Ovary (tissue), 7 donors: ENCODE measurements at regions not wholly inside any gene's neighbourhood (a gene's known extent, or its start where the extent isn't known, plus 50 kb on each side); places are given as distances from the start of the nearest gene placed in this dataset.
"Not testable (repeated sequence)": the region's sequence is repeated elsewhere in the genome, so short reads cannot be mapped to it uniquely, and the experiment has no call there.

ENCODE experiments used
- DNase-seq, 5 donors: peaks; one replicate each; pipeline ENCODE4 v3.0.0-alpha.2; 2019 to 2020
- H3K27ac ChIP-seq, 2 donors: fragments of 200-600 bp; one replicate each; pipeline versions ENCODE4 v1.5.1 to v1.8.0; 2019 to 2022
- H3K27me3 ChIP-seq: fragments of 200-600 bp; one replicate; pipeline ENCODE4 v1.8.0; 2022
- H3K36me3 ChIP-seq: fragments of 200-600 bp; sonication (generic); one replicate; pipeline ENCODE4 v1.5.1; 2019
- H3K4me1 ChIP-seq: one replicate; pipeline ENCODE4 v1.8.1; 2013; ENCODE audit warnings: mild to moderate bottlenecking, moderate library complexity; ENCODE audit not compliant: insufficient read depth
- H3K4me3 ChIP-seq: fragments of 200-600 bp; sonication (generic); one replicate; pipeline ENCODE4 v1.5.1; 2017
- H3K9me3 ChIP-seq, 2 donors: fragments of 200-600 bp in 1 of 2; sonication (generic) in 1 of 2; one replicate each; pipeline versions ENCODE4 v1.5.1 to v1.8.1; 2013 to 2019; ENCODE audit warnings: mild to moderate bottlenecking in 1 of 2, moderate library complexity in 1 of 2
- CTCF ChIP-seq, 3 donors: fragments of 450-650 bp in 2 of 3; fragments of 200-600 bp in 1 of 3; IDR thresholded peaks; one replicate each; pipeline versions ENCODE4 v1.5.1 to v1.8.0; 2016 to 2022; ENCODE audit warnings: antibody characterized with exemption in 3 of 3, mild to moderate bottlenecking in 1 of 3
- EP300 ChIP-seq: sonication (generic); formaldehyde crosslinking; IDR thresholded peaks from one replicate; pipeline ENCODE4 v1.6.1; 2017; ENCODE audit warnings: antibody characterized with exemption
- POLR2A ChIP-seq: fragments of 450-650 bp; IDR thresholded peaks from one replicate; pipeline ENCODE4 v1.6.1; 2017; ENCODE audit warnings: antibody characterized with exemption, mild to moderate bottlenecking, moderate library complexity
- WGBS, 3 donors: extraction: QIAGEN DNeasy Blood & Tissue Kit in 1 of 3; methylation state at CpG; one replicate each; pipeline versions ENCODE4 v1.1.5 to v1.1.7; 2013 to 2017; 5-methylcytosine and 5-hydroxymethylcytosine counted together
- intact Hi-C, 4 donors: fragments of 100-400 bp; cut with DNase I; formaldehyde crosslinking; loops; one replicate each; pipeline versions ENCODE4 v1.11.0 to v1.15.1; 2022 to 2023
- donor health status: DM: no; HTN: no; CAD: no; lungs with moderate emphysema.
- donor health status: DM: no; HTN: no; CAD: no.
- donor health status: Bipolar disorder and iron deficiency.
- donor health status: DM: no; HTN: no; CAD: no.
- donor health status: DM: yes; HTN: yes; CAD: no.

- H3K27me3 ChIP-seq = no peaks in the 10 kb centered on the region
- no peak for DNase-seq
- H3K4me3 ChIP-seq = no peak overlapping the region
- H3K36me3 ChIP-seq = no peaks in the 10 kb centered on the region
- H3K27ac ChIP-seq = no peak overlapping the region
- no peak for TF ChIP-seq CTCF (IDR thresholded peaks at IDR 0.05)
- TF ChIP-seq EP300 = no peak
- no peak for TF ChIP-seq POLR2A
- intact Hi-C loops = no loop called here
- H3K4me1 ChIP-seq = no peaks in the 10 kb centered on the region
- WGBS, 3 donors = 83 to 93% (median 86%) methylated on average over 10 of the region's 10 CpGs
- H3K9me3 ChIP-seq = no peaks in the 10 kb centered on the region
Observed at GRCh38 chr2:209307161-209308001, 116.5 kb upstream of the MAP2 start.

- no peak overlapping the region for H3K4me3 ChIP-seq
- no peaks in the 10 kb centered on the region for H3K36me3 ChIP-seq
- no peaks in the 10 kb centered on the region for H3K9me3 ChIP-seq
- no peaks in the 10 kb centered on the region for H3K27me3 ChIP-seq
- TF ChIP-seq CTCF (IDR thresholded peaks at IDR 0.05) (no peak), EP300 (no peak), POLR2A (no peak)
- no peaks in the 10 kb centered on the region for H3K4me1 ChIP-seq
- no peak overlapping the region for H3K27ac ChIP-seq
- intact Hi-C loops = no loop called here
- no peak for DNase-seq
Observed at GRCh38 chr2:209308415-209308814, 115.4 kb upstream of the MAP2 start.

- no peak overlapping the region for H3K4me3 ChIP-seq
- no peak for TF ChIP-seq EP300
- TF ChIP-seq CTCF (IDR thresholded peaks at IDR 0.05) = no peak
- no peak for TF ChIP-seq POLR2A
- intact Hi-C loops = no loop called here
- no peaks in the 10 kb centered on the region for H3K9me3 ChIP-seq
- no peak overlapping the region for H3K27ac ChIP-seq
- WGBS, 3 donors = 19 to 42% (median 23%) methylated on average over 2 of the region's 2 CpGs
- no peaks in the 10 kb centered on the region for H3K4me1 ChIP-seq
- H3K36me3 ChIP-seq = no peaks in the 10 kb centered on the region
- H3K27me3 ChIP-seq = no peaks in the 10 kb centered on the region
- DNase-seq = no peak
Observed at GRCh38 chr2:209311948-209312347, 111.9 kb upstream of the MAP2 start.

GRCh38 chr2:209312450-209312849 is 111.4 kb upstream of the MAP2 start:
- H3K9me3 ChIP-seq, H3K4me1 ChIP-seq, H3K27me3 ChIP-seq, H3K36me3 ChIP-seq, intact Hi-C loops, H3K4me3 ChIP-seq, H3K27ac ChIP-seq, DNase-seq: not testable (repeated sequence)
- WGBS, 3 donors = 90 to 95% (median 94%) methylated on average over 1 of the region's 1 CpG

- no peaks in the 10 kb centered on the region for H3K27me3 ChIP-seq
- no peaks in the 10 kb centered on the region for H3K9me3 ChIP-seq
- DNase-seq = no peak
- no peaks in the 10 kb centered on the region for H3K36me3 ChIP-seq
- intact Hi-C loops = no loop called here
- no peak overlapping the region for H3K27ac ChIP-seq
- TF ChIP-seq CTCF (IDR thresholded peaks at IDR 0.05) (no peak), EP300 (no peak), POLR2A (no peak)
- no peak overlapping the region for H3K4me3 ChIP-seq
- 93 to 98% (median 94%) methylated on average over 2 of the region's 2 CpGs for WGBS, 3 donors
- H3K4me1 ChIP-seq = no peaks in the 10 kb centered on the region
Observed at GRCh38 chr2:209314653-209315052, 109.2 kb upstream of the MAP2 start.
